ENCODE measurements at regions not wholly inside any gene's neighbourhood (a gene's known extent, or its start where the extent isn't known, plus 50 kb on each side); places are given as distances from the start of the nearest gene placed in this dataset.

GRCh38 chr16:77076839-77077238, 114.2 kb upstream of the MON1B start:
- DNase-seq (ENCODE audit: low spot score) (no peak), ATAC-seq (no peak)
- Mint-ChIP-seq H3K27me3 (ENCODE audit: low read depth) (0 out of 2 replicates have a peak, but pooled peaks cover 6% of the 10 kb centered on the region), H3K36me3 (peaks cover 16% of the 10 kb centered on the region), H3K27ac (no peak overlapping the region), H3K4me3 (no peak overlapping the region), H3K4me1 (no peaks in the 10 kb centered on the region), H3K9me3 (peaks cover 42% of the 10 kb centered on the region)
- TF ChIP-seq HMGXB4 (CRISPR knock-in tag; IDR thresholded peaks at IDR 0.05) (no peak), USF1 (CRISPR knock-in tag; IDR thresholded peaks at IDR 0.05) (no peak), ATF1 (CRISPR knock-in tag; IDR thresholded peaks at IDR 0.05) (no peak), AR (CRISPR knock-in tag; IDR thresholded peaks at IDR 0.05) (no peak), FOXP4 (CRISPR knock-in tag; IDR thresholded peaks at IDR 0.05) (no peak), FOXK1 (CRISPR knock-in tag; IDR thresholded peaks at IDR 0.05) (no peak), TEAD1 (CRISPR knock-in tag; IDR thresholded peaks at IDR 0.05) (no peak), HMGA2 (CRISPR knock-in tag; IDR thresholded peaks at IDR 0.05) (no peak), CREM (CRISPR knock-in tag; IDR thresholded peaks at IDR 0.05) (no peak), JAZF1 (CRISPR knock-in tag; IDR thresholded peaks at IDR 0.05) (no peak), SMAD3 (CRISPR knock-in tag; IDR thresholded peaks at IDR 0.05; ENCODE audit: borderline replicate concordance) (no peak), ZNF317 (CRISPR knock-in tag; IDR thresholded peaks at IDR 0.05; ENCODE audit: borderline replicate concordance, low read depth) (no peak), CREB1 (CRISPR knock-in tag; IDR thresholded peaks at IDR 0.05) (no peak), CBFB (CRISPR knock-in tag; IDR thresholded peaks at IDR 0.05; ENCODE audit: low read depth) (no peak)
- ChIA-PET POLR2A (no interaction called here), CTCF (interaction anchor here (0.7 kb wide), 1 partner anchor 1023 kb away, joined by 3 read pairs; no protein-coding TSS in a partner anchor)

GRCh38 chr16:77077256-77077922, 113.6 kb upstream of the MON1B start:
- Mint-ChIP-seq H3K27me3 (ENCODE audit: low read depth) (0 out of 2 replicates have a peak, but pooled peaks cover 6% of the 10 kb centered on the region), H3K4me3 (no peak overlapping the region), H3K9me3 (peaks cover 41% of the 10 kb centered on the region), H3K36me3 (peaks cover 16% of the 10 kb centered on the region), H3K27ac (no peak overlapping the region), H3K4me1 (no peaks in the 10 kb centered on the region)
- no peak for DNase-seq (ENCODE audit: low spot score)
- CTCF ChIA-PET, result interaction anchor here (1.5 kb wide), 1 partner anchor 92 kb away, joined by 4 read pairs; no protein-coding TSS in a partner anchor
- TF ChIP-seq STAT6 (CRISPR knock-in tag; conservative IDR thresholded peaks at IDR 0.05; ENCODE audit: low read depth) (no peak), ATF2 (CRISPR knock-in tag; IDR thresholded peaks at IDR 0.05; ENCODE audit: borderline replicate concordance, low read depth) (no peak), PRRX2 (CRISPR knock-in tag; IDR thresholded peaks at IDR 0.05) (no peak), MXD4 (CRISPR knock-in tag; IDR thresholded peaks at IDR 0.05; ENCODE audit: borderline replicate concordance) (no peak)
- POLR2A ChIA-PET, result no interaction called here
- no peak for ATAC-seq

All from WTC11 (cell line).